Neuron (in vitro differentiated cells): ENCODE measurements at regions not wholly inside any gene's neighbourhood (a gene's known extent, or its start where the extent isn't known, plus 50 kb on each side); places are given as distances from the start of the nearest gene placed in this dataset.

Source experiments
- H2AFZ ChIP-seq: one replicate; pipeline ENCODE4 v1.6.1; 2013; ENCODE audit warnings: low read depth, mild to moderate bottlenecking, inconsistent platforms, low read length, moderate library complexity
- H3K27me3 ChIP-seq: one replicate; pipeline ENCODE4 v1.6.1; 2013; ENCODE audit warnings: low read length; ENCODE audit not compliant: insufficient read depth
- H3K36me3 ChIP-seq: one replicate; pipeline ENCODE4 v1.6.1; 2013; ENCODE audit warnings: low read length; ENCODE audit not compliant: insufficient read depth
- H3K4me1 ChIP-seq: one replicate; pipeline ENCODE4 v1.6.1; 2013; ENCODE audit warnings: low read length; ENCODE audit not compliant: insufficient read depth
- H3K4me3 ChIP-seq: 2 replicates; pipeline ENCODE4 v1.5.1; 2013; ENCODE audit warnings: mild to moderate bottlenecking, low read length, moderate library complexity
- H3K9me3 ChIP-seq: one replicate; pipeline ENCODE4 v1.6.1; 2013; ENCODE audit warnings: low read length

DNA sequence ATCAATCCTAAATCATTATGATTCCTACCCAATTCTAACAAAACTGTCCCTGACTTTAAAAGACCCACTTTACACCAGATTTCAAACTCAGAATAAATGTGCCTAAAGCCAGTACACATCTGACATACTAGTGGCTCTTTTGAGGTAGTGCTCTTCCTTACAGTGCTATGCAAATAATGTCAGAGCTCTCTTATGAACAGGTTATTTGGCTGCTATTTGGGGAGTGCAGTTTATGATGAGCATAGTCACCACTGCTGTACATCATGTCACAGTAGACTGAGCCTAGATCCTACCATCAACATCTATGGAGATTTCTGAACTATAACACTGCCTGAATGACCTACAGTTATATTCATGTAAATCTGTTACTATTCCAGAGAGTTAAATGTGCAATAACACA is 50.4 kb upstream of the PAGE5 start:
- no peak overlapping the region for H3K4me3 ChIP-seq
- H2AFZ ChIP-seq: no peak overlapping the region
- H3K36me3 ChIP-seq: no peaks in the 10 kb centered on the region
- H3K4me1 ChIP-seq: no peaks in the 10 kb centered on the region
- H3K9me3 ChIP-seq: no peaks in the 10 kb centered on the region
- no peaks in the 10 kb centered on the region for H3K27me3 ChIP-seq
